Keratinocyte (primary cell): ENCODE measurements at regions not wholly inside any gene's neighbourhood (a gene's known extent, or its start where the extent isn't known, plus 50 kb on each side); places are given as distances from the start of the nearest gene placed in this dataset.

Experiments
- DNase-seq: peaks from one replicate; pipeline ENCODE4 v3.0.0-alpha.2; 2011; ENCODE audit warnings: low read depth, missing footprints, low spot score
- FAIRE-seq: peaks from 2 replicates; lab custom pipeline; 2011; peaks lifted over from hg19 to GRCh38; lab: Jason Lieb, UNC
- H2AFZ ChIP-seq: 2 replicates; pipeline ENCODE4 v1.6.0; 2012; ENCODE audit warnings: low read length, control low read depth, inconsistent platforms; ENCODE audit not compliant: control insufficient read depth
- H3K27ac ChIP-seq: 2 replicates; pipeline ENCODE4 v1.5.1; 2011; ENCODE audit warnings: low read length; ENCODE audit not compliant: control insufficient read depth, insufficient read depth
- H3K27me3 ChIP-seq: 3 replicates; pipeline ENCODE4 v1.6.0; 2011; ENCODE audit warnings: low read length; ENCODE audit not compliant: control insufficient read depth, insufficient read depth; ENCODE audit errors: extremely low read depth
- H3K36me3 ChIP-seq, 2 experiments: 2 replicates in 1 of 2; 3 replicates in 1 of 2; pipeline ENCODE4 v1.5.1; 2011; ENCODE audit warnings: low read length in 2 of 2, mild to moderate bottlenecking in 1 of 2; ENCODE audit not compliant: control insufficient read depth in 2 of 2, insufficient read depth in 2 of 2; ENCODE audit errors: extremely low read depth in 1 of 2
- H3K4me1 ChIP-seq: 3 replicates; pipeline ENCODE4 v1.5.1; 2011; ENCODE audit warnings: low read length; ENCODE audit not compliant: control insufficient read depth, insufficient read depth; ENCODE audit errors: extremely low read depth
- H3K4me2 ChIP-seq: 3 replicates; pipeline ENCODE4 v1.6.0; 2011; ENCODE audit warnings: low read depth, low read length; ENCODE audit not compliant: control insufficient read depth, insufficient read depth; ENCODE audit errors: extremely low read depth
- H3K4me3 ChIP-seq, 3 experiments: fragments of 200-600 bp in 1 of 3; sonication (generic) in 1 of 3; 2 replicates in 2 of 3; 3 replicates in 1 of 3; pipeline ENCODE4 v1.5.1; 2011 to 2016; ENCODE audit warnings: low read length in 3 of 3, mild to moderate bottlenecking in 3 of 3, control low read depth in 2 of 3, inconsistent platforms in 1 of 3, low read depth in 1 of 3, mixed read lengths in 1 of 3, mixed run types in 1 of 3, moderate library complexity in 1 of 3; ENCODE audit not compliant: control insufficient read depth in 2 of 3, insufficient read depth in 2 of 3; ENCODE audit errors: extremely low read depth in 1 of 3
- H3K79me2 ChIP-seq: 2 replicates; pipeline ENCODE4 v1.6.0; 2012; ENCODE audit warnings: low read length; ENCODE audit not compliant: control insufficient read depth, insufficient read depth
- H3K9ac ChIP-seq: 3 replicates; pipeline ENCODE4 v1.6.0; 2011; ENCODE audit warnings: low read length; ENCODE audit not compliant: control insufficient read depth, insufficient read depth; ENCODE audit errors: extremely low read depth
- H3K9me1 ChIP-seq: 3 replicates; pipeline ENCODE4 v1.6.0; 2011; ENCODE audit warnings: low read length; ENCODE audit not compliant: control insufficient read depth, insufficient read depth; ENCODE audit errors: extremely low read depth
- H3K9me3 ChIP-seq: 2 replicates; pipeline ENCODE4 v1.5.1; 2012; ENCODE audit warnings: low read depth, low read length; ENCODE audit not compliant: control insufficient read depth
- H4K20me1 ChIP-seq: 3 replicates; pipeline ENCODE4 v1.6.0; 2011; ENCODE audit warnings: low read length; ENCODE audit not compliant: control insufficient read depth, insufficient read depth; ENCODE audit errors: extremely low read depth
- EZH2 ChIP-seq: IDR thresholded peaks from one replicate; pipeline ENCODE4 v1.6.1; 2012; ENCODE audit warnings: inconsistent platforms, mild to moderate bottlenecking, low read length, moderate library complexity
- dilution Hi-C: fragments of 300-500 bp; cut with MboI; formaldehyde crosslinking; loops from one replicate; pipeline ENCODE4 v1.7.0; 2020; ENCODE audit warnings: low sequenced_read_pairs; ENCODE audit not compliant: extremely low pct_ligation_motif_present
- TF ChIP-seq, protein P1 (sequence below), 3 experiments: IDR thresholded peaks in 1 of 3; conservative IDR thresholded peaks in 1 of 3; optimal IDR thresholded peaks in 1 of 3; 2 replicates in 2 of 3; 3 replicates in 1 of 3; pipeline versions ENCODE3 to v1.5.1; 2011; ENCODE audit warnings: low read length in 3 of 3, mild to moderate bottlenecking in 3 of 3, moderate library complexity in 2 of 3, control low read depth in 1 of 3, inconsistent platforms in 1 of 3; ENCODE audit not compliant: insufficient read depth in 2 of 3; ENCODE audit errors: extremely low read depth in 1 of 3

DNA sequence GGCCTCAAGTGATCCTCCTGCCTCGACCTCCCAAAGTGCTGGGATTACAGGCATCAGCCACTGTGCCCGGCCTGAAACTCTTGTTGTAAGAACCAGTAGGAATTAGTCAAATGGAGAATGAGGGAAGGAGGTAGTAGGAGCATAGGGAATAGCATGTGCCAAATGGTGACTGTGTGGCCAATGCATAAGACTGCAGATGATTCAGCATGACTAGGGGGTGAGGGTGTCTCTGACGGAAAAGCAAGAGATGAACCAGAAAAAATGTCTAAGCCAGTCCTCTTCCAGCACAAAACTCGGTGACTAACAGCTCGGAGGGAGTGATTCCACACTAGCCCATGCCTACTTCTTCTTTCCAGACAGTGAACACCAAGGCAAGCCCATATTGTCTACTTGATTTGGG, 58.2 kb upstream of the DUSP21 start:
- FAIRE-seq (peak; percentile 9), DNase-seq (peak; percentile 17)
- Histone ChIP-seq H3K79me2 (no peaks in the 10 kb centered on the region), H3K4me1 (no peaks in the 10 kb centered on the region), H3K27ac (no peak overlapping the region), H2AFZ (no peak overlapping the region), H3K9me1 (no peaks in the 10 kb centered on the region), H3K4me2 (no peak overlapping the region), H3K9me3 (no peaks in the 10 kb centered on the region), H3K9ac (no peak overlapping the region), H3K27me3 (no peaks in the 10 kb centered on the region), H3K36me3 (no peaks in the 10 kb centered on the region), H3K4me3 (no peak overlapping the region), H4K20me1 (no peaks in the 10 kb centered on the region)
- dilution Hi-C loops, result no loop called here
- no peak for TF ChIP-seq EZH2
- TF ChIP-seq, protein P1, sequence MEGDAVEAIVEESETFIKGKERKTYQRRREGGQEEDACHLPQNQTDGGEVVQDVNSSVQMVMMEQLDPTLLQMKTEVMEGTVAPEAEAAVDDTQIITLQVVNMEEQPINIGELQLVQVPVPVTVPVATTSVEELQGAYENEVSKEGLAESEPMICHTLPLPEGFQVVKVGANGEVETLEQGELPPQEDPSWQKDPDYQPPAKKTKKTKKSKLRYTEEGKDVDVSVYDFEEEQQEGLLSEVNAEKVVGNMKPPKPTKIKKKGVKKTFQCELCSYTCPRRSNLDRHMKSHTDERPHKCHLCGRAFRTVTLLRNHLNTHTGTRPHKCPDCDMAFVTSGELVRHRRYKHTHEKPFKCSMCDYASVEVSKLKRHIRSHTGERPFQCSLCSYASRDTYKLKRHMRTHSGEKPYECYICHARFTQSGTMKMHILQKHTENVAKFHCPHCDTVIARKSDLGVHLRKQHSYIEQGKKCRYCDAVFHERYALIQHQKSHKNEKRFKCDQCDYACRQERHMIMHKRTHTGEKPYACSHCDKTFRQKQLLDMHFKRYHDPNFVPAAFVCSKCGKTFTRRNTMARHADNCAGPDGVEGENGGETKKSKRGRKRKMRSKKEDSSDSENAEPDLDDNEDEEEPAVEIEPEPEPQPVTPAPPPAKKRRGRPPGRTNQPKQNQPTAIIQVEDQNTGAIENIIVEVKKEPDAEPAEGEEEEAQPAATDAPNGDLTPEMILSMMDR (optimal IDR thresholded peaks at IDR 0.05 in 1 of 3, IDR thresholded peaks at IDR 0.05 in 1 of 3, conservative IDR thresholded peaks at IDR 0.05 in 1 of 3; ENCODE audit: extremely low read depth in 1 of 3, insufficient read depth in 2 of 3, low read length in 3 of 3), result no peak

DNA sequence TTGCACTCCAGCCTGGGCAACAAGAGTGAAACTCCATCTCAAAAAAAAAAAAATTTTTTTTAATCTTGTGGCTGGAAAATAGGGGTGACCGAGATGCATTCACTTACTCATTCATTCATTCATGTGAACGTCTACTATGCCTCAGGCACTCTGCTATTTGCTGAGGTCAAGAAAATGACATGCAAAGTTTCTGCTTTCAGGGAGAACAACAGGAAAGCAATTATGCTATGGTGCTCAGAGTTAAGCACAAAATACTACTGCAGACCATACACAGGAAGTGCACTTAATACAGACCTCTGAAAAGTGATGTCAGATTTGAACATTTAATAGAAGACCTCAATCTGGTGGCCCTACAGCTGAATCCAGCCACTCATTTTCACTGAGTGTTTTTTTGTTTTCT, 59.6 kb upstream of the DUSP21 start:
- dilution Hi-C loops, result no loop called here
- Histone ChIP-seq H3K27ac (no peak overlapping the region), H3K9me3 (no peaks in the 10 kb centered on the region), H3K4me2 (no peak overlapping the region), H4K20me1 (no peaks in the 10 kb centered on the region), H3K9ac (no peak overlapping the region), H3K36me3 (no peaks in the 10 kb centered on the region), H2AFZ (no peak overlapping the region), H3K9me1 (no peaks in the 10 kb centered on the region), H3K27me3 (no peaks in the 10 kb centered on the region), H3K4me3 (no peak overlapping the region), H3K79me2 (no peaks in the 10 kb centered on the region), H3K4me1 (no peaks in the 10 kb centered on the region)
- TF ChIP-seq, protein P1 (optimal IDR thresholded peaks at IDR 0.05 in 1 of 3, IDR thresholded peaks at IDR 0.05 in 1 of 3, conservative IDR thresholded peaks at IDR 0.05 in 1 of 3; ENCODE audit: extremely low read depth in 1 of 3, insufficient read depth in 2 of 3, low read length in 3 of 3), result no peak
- TF ChIP-seq EZH2, result no peak
- no peak for DNase-seq
- no peak for FAIRE-seq
